HFF-Myc (cell line): ENCODE measurements at regions not wholly inside any gene's neighbourhood (a gene's known extent, or its start where the extent isn't known, plus 50 kb on each side); places are given as distances from the start of the nearest gene placed in this dataset.

ENCODE experiments used
- DNase-seq: peaks from one replicate; pipeline ENCODE4 v3.0.0-alpha.2; 2011; ENCODE audit warnings: low read depth; ENCODE audit errors: extremely low read depth
- H3K4me3 ChIP-seq: replicated peaks from 2 replicates; pipeline ENCODE4 v1.5.1; 2011; ENCODE audit warnings: low read depth, mild to moderate bottlenecking, control low read depth, low read length
- TF ChIP-seq, protein P1 (sequence below): IDR thresholded peaks from 2 replicates; pipeline ENCODE4 v1.5.1; 2012; ENCODE audit warnings: mild to moderate bottlenecking, low read depth, low read length, control low read depth; ENCODE audit errors: missing control alignments

DNA sequence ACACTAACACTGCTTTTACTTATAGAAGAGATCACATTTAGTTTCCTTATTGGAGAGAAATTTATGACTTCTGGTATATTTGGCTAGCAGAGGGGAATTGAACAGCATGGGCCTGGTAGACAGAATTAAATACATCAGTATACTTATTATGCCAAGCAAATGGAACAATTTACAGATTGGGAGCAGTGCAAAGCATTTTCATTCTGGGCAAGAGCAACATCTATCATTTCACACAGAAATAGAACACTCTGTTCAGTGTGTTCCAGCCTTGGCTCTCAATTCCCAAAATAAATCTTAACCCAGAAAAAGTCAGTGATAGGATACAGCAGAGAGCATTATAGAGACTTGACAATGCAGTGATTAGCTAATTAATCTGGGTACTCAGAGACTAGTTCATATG, 604.0 kb upstream of the SLITRK6 start:
- no peak for DNase-seq
- H3K4me3 ChIP-seq: no peak overlapping the region

DNA sequence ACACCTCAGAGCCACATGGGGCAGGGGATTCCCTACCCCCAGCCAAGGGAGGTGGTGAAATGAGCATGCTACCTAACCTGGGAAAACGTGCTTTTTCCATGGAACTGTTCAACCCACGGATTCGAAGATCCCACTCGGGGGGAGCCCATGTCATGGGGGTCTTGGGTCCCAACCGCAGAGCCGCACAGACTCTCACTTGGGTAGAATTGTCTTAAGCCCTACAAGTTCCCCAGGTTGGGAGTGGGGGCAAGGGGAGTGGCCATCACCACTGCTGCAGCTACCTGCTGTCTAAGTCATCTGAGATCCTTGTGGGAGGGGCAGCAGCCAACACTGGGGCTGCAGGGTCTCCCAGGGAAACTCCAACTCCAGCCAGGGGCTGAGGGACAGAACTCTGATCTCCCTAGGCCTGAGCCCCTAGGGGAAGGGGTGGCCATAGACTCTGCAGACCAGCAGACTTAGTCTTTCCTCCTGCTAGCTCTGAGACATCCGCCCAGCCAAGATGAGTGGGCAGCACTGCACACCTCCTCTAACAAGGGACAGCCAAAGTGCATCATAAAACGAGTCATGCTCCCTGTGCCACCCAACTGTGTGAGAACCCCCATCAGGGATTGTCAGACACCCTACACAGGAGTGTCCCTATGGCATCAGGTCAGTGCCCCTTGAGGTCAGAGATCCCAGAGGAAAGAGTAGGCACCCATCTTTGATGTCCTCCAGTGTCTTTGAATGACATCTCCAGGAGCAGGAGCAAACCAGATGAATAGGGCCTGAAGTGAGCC, 610.4 kb upstream of the SLITRK6 start:
- no peak overlapping the region for H3K4me3 ChIP-seq
- no peak for DNase-seq
- TF ChIP-seq, protein P1, sequence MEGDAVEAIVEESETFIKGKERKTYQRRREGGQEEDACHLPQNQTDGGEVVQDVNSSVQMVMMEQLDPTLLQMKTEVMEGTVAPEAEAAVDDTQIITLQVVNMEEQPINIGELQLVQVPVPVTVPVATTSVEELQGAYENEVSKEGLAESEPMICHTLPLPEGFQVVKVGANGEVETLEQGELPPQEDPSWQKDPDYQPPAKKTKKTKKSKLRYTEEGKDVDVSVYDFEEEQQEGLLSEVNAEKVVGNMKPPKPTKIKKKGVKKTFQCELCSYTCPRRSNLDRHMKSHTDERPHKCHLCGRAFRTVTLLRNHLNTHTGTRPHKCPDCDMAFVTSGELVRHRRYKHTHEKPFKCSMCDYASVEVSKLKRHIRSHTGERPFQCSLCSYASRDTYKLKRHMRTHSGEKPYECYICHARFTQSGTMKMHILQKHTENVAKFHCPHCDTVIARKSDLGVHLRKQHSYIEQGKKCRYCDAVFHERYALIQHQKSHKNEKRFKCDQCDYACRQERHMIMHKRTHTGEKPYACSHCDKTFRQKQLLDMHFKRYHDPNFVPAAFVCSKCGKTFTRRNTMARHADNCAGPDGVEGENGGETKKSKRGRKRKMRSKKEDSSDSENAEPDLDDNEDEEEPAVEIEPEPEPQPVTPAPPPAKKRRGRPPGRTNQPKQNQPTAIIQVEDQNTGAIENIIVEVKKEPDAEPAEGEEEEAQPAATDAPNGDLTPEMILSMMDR: no peak

More for the DNA sequence above, 604.0 kb upstream of the SLITRK6 start:
- TF ChIP-seq, protein P1: no peak

DNA sequence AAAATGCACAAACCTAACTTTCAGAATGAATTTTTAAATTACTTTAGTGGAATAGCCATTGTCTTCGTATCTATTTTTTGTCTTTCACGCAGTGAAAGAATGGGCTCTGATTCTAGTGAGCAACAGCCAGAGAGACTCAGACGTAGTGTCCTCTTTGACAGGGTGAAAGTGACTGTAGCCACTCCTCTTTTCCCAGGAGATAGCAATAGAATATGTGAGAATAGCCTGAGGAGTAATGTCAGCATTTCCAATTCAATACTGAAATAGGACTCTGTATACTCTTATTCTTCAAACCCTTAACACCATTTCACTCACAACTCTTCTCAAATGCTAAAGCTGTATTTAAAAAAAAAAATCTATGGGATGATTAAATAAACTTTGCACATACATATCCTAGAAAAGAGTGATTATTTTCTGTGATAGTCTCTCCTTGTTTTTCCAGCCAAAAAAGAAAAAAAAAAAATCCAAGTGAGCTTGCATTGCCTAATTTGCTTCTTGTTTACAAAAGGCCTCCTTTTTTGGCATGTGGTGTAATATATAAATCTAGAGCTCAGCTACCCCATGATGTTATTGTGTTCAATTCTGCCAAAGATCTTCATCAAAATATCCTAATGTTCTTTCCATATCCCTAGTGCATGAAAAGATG, 626.1 kb upstream of the SLITRK6 start:
- H3K4me3 ChIP-seq: no peak overlapping the region
- TF ChIP-seq, protein P1: no peak
- no peak for DNase-seq

DNA sequence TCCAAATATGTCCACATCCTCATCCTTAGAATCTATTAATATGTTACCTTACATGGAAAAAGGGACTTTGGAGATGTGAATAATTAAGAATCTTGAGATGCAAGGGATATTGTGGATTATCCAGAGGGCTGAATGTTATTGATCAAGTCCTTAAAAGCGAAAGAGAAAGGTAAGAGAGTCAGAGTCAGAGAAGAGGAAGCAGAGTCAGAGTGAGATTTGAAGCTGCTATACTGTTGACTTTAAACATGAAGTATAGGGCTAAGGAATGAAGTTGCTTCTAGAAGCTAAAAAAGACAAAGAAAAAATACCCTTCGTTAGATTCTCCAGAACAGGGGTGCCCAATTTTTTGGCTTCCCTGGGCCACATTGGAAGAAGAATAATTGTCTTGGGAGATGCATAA, 627.2 kb upstream of the SLITRK6 start:
- TF ChIP-seq, protein P1: no peak
- DNase-seq: no peak
- H3K4me3 ChIP-seq: no peak overlapping the region

DNA sequence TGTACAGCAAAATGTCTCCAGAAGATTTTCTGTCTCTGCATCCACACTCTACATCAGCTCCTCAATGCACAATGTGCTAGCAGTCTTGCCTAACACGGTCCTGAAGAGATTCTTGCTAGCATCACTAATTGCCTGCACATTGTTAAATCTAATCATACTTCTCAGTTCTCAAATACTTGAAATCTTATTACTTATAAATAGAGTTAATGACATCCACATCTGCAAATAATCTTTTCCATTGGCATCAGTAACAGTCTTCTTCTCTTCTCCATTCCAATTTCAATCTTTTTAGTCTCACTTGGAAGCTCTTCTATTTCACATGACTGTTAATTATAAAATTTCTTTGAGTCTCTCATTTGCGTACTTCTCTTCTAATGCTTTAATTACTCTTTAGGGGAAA, 630.5 kb upstream of the SLITRK6 start:
- DNase-seq: no peak
- TF ChIP-seq, protein P1: no peak
- no peak overlapping the region for H3K4me3 ChIP-seq

DNA sequence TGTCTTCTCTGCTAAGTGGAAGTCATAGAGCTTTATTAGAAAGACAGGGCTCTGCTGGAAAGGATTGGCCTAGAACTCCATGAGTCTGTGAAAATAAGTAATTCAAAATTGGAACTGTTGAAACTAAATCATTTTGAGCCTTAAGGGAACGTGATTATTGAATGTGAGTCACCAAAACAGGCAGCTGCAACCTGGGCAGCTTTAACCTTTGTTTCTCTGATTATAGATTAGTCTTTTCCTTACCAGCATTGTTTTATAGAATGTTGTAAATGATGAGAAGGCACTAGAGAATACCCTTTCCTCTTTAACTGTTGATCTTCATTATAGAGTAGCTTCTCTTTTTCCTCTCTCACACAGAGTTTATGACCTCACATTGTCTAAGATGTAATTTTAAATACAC, 638.8 kb upstream of the SLITRK6 start:
- no peak for DNase-seq
- no peak overlapping the region for H3K4me3 ChIP-seq
- TF ChIP-seq, protein P1: no peak
